Hepatocyte (in vitro differentiated cells): ENCODE measurements at regions not wholly inside any gene's neighbourhood (a gene's known extent, or its start where the extent isn't known, plus 50 kb on each side); places are given as distances from the start of the nearest gene placed in this dataset.

Source experiments
- EZH2 ChIP-seq: fragments of 200-600 bp; sonication (generic); IDR thresholded peaks from 2 replicates; pipeline ENCODE4 v1.6.1; 2016; ENCODE audit warnings: antibody characterized with exemption, mild to moderate bottlenecking, borderline replicate concordance
- TF ChIP-seq, protein P1 (sequence below): fragments of 200-600 bp; sonication (generic); IDR thresholded peaks from 2 replicates; pipeline ENCODE4 v1.5.1; 2016; ENCODE audit warnings: antibody characterized with exemption, mild to moderate bottlenecking; ENCODE audit not compliant: poor library complexity

GRCh38 chr13:79918620-79919019 is 422.3 kb downstream of the SPRY2 start:
- TF ChIP-seq, protein P1, sequence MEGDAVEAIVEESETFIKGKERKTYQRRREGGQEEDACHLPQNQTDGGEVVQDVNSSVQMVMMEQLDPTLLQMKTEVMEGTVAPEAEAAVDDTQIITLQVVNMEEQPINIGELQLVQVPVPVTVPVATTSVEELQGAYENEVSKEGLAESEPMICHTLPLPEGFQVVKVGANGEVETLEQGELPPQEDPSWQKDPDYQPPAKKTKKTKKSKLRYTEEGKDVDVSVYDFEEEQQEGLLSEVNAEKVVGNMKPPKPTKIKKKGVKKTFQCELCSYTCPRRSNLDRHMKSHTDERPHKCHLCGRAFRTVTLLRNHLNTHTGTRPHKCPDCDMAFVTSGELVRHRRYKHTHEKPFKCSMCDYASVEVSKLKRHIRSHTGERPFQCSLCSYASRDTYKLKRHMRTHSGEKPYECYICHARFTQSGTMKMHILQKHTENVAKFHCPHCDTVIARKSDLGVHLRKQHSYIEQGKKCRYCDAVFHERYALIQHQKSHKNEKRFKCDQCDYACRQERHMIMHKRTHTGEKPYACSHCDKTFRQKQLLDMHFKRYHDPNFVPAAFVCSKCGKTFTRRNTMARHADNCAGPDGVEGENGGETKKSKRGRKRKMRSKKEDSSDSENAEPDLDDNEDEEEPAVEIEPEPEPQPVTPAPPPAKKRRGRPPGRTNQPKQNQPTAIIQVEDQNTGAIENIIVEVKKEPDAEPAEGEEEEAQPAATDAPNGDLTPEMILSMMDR: no peak
- no peak for TF ChIP-seq EZH2
